SJCRH30 (cell line): ENCODE measurements at regions not wholly inside any gene's neighbourhood (a gene's known extent, or its start where the extent isn't known, plus 50 kb on each side); places are given as distances from the start of the nearest gene placed in this dataset.
A peak's percentile ranks its signal among the peaks of the same experiment; 100 is the strongest.
"Not testable (repeated sequence)": the region's sequence is repeated elsewhere in the genome, so short reads cannot be mapped to it uniquely, and the experiment has no call there.

Experiments used
- DNase-seq, 2 experiments: peaks; one replicate each; pipeline ENCODE4 v3.0.0-alpha.2; 2015 to 2020
- H3K27ac ChIP-seq: fragments of 250-450 bp; sonication (Bioruptor Pico); 2 replicates; pipeline ENCODE4 v1.5.1; 2020; ENCODE audit warnings: mild to moderate bottlenecking, moderate library complexity
- H3K27me3 ChIP-seq: fragments of 250-450 bp; sonication (Bioruptor Pico); 2 replicates; pipeline ENCODE4 v1.5.1; 2020; ENCODE audit warnings: mild to moderate bottlenecking, moderate library complexity
- H3K36me3 ChIP-seq: fragments of 250-450 bp; sonication (Bioruptor Pico); 2 replicates; pipeline ENCODE4 v1.5.1; 2020; ENCODE audit warnings: mild to moderate bottlenecking, moderate library complexity
- H3K4me1 ChIP-seq: fragments of 250-450 bp; sonication (Bioruptor Pico); 2 replicates; pipeline ENCODE4 v1.5.1; 2020; ENCODE audit warnings: mild to moderate bottlenecking, moderate library complexity
- H3K4me3 ChIP-seq: fragments of 250-450 bp; sonication (Bioruptor Pico); 2 replicates; pipeline ENCODE4 v1.5.1; 2020; ENCODE audit warnings: mild to moderate bottlenecking, moderate library complexity
- H3K9me3 ChIP-seq: fragments of 250-450 bp; sonication (Bioruptor Pico); replicated peaks from 2 replicates; pipeline ENCODE4 v1.5.1; 2020; ENCODE audit warnings: mild to moderate bottlenecking, moderate library complexity

DNA sequence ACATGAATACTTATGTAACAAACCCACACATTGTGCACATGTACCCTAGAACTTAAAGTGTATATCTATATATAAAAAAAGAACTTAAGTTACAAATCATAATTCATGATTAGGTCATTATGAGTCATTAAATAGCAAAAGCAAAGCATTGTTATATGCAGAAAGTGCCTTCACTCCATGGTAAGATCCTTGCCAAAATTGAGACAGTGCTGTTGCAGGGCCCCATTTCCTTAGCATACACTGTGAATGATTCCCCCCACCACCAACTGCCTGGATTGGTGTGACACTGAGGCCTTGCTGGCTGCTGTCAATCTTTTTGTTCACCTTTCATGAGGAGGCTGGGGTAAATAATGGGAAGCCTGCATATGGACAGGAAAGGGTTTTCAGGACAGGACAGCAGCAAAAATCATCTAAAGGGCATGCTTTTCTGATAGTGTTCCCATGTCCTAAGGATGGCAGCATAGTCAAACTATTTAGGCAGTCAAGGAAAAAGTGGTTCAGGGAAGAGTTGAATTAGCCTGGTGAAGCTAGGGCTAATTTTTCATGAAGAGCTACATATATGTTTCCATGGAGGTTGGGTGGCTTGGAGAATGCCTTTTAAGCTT lies 188.2 kb upstream of the ASCC3 start:
- H3K27ac ChIP-seq: no peak overlapping the region
- no peaks in the 10 kb centered on the region for H3K36me3 ChIP-seq
- no peaks in the 10 kb centered on the region for H3K27me3 ChIP-seq
- no peaks in the 10 kb centered on the region for H3K4me1 ChIP-seq
- H3K9me3 ChIP-seq: no peaks in the 10 kb centered on the region
- no peak overlapping the region for H3K4me3 ChIP-seq
- no peak for DNase-seq

DNA sequence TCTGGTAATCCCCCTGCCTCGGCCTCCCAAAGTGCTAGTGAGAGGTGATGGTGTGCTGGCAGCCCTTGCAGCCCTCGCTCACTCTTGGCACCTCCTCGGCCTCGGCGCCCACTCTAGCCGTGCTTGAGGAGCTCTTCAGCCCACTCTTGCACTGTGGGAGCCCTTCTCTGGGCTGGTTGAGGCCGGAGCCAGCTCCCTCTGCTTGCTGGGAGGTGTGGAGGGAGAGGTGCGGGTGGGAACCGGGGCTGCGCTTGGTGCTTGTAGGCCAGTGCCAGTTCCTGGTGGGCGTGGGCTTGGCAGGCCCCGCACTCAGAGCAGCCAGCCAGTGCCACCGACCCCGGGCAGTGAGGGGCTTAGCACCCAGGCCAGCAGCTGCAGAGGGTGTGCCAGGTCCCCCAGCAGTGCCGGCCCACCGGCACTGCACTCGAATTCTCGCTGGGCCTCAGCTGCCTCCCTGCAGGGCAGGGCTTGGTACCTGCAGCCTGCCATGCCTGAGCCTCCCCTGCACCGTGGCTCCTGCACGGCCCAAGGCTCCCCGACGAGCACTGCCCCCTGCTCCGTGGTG lies 189.0 kb upstream of the ASCC3 start:
- Histone ChIP-seq H3K27ac (no peak overlapping the region), H3K36me3 (no peaks in the 10 kb centered on the region), H3K9me3 (no peaks in the 10 kb centered on the region), H3K27me3 (no peaks in the 10 kb centered on the region), H3K4me3 (no peak overlapping the region), H3K4me1 (no peaks in the 10 kb centered on the region)
- no peak for DNase-seq

DNA sequence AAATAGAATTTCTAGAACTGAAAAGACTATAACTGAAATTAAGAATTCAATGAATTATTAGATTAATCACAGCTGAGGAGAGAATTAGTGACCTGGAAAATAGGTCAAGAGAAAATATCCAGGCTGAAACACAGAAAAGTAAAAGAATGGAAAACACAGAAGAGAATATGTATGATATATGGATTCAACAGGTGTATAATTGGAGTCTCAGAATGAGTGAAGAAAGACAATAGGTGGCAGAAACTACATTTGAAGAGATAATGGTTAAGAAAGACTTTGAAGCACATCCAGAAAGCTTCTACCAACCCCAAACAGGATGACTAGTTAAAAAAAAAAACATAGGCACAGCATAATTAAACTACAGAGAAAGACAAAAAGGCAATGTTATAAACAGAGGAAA lies 196.2 kb upstream of the ASCC3 start:
- no peak for DNase-seq
- Histone ChIP-seq H3K9me3 (peaks cover 9% of the 10 kb centered on the region), H3K4me3 (no peak overlapping the region), H3K36me3 (no peaks in the 10 kb centered on the region), H3K27ac (no peak overlapping the region), H3K4me1 (no peaks in the 10 kb centered on the region), H3K27me3 (no peaks in the 10 kb centered on the region)

DNA sequence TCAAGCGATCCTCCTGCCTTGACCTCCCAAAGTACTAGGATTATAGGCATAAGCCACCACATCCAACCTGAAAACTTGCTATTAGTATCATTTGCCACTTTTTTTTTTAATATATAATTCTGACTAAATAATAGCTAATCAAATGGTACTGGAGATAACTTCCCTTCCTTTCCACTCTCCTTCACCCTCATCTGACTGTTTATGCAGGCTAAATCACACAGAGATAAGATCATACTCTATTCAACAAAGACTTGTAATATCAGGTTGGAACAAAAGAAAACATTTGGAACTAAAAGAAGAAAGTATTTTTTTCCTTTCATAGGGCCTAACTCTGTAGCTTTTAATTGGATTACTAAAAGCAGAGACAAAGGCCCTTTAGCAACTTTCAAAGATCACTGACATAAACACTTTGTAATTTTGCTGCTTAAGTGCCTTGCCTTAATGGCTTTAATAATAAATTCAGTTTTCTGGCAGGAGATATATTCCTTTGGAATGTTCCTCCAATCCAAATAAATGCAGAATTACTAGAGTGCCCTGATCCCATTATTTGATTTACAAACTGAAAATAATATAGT lies 198.7 kb upstream of the ASCC3 start:
- Histone ChIP-seq H3K4me1 (peaks cover 6% of the 10 kb centered on the region; the same call in 1 of the 2 replicates), H3K36me3 (no peaks in the 10 kb centered on the region), H3K4me3 (no peak overlapping the region), H3K9me3 (peaks cover 9% of the 10 kb centered on the region), H3K27me3 (no peaks in the 10 kb centered on the region), H3K27ac (no peak overlapping the region)
- no peak for DNase-seq

DNA sequence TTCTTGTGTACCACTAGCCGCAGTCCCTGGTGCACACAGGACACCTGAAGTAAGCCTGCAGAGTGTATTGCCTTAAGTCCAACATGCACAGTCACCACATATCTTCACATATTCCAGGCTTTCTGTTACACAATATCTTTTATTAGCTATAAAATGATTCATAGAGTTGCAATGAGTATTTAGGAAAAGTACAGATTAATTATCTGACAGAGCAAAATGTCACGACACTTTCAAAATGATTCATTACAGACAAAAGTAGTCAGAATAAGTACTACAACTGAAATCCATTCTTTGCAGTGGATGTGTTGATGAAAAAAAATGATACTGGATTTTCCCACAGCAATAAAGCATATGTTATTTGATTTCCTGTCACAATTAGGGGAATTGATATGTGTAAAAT lies 199.5 kb upstream of the ASCC3 start:
- H3K4me1 ChIP-seq: peaks cover 12% of the 10 kb centered on the region
- no peak for DNase-seq
- no peak overlapping the region for H3K27ac ChIP-seq
- no peaks in the 10 kb centered on the region for H3K27me3 ChIP-seq
- H3K9me3 ChIP-seq: peaks cover 9% of the 10 kb centered on the region
- no peak overlapping the region for H3K4me3 ChIP-seq
- no peaks in the 10 kb centered on the region for H3K36me3 ChIP-seq

DNA sequence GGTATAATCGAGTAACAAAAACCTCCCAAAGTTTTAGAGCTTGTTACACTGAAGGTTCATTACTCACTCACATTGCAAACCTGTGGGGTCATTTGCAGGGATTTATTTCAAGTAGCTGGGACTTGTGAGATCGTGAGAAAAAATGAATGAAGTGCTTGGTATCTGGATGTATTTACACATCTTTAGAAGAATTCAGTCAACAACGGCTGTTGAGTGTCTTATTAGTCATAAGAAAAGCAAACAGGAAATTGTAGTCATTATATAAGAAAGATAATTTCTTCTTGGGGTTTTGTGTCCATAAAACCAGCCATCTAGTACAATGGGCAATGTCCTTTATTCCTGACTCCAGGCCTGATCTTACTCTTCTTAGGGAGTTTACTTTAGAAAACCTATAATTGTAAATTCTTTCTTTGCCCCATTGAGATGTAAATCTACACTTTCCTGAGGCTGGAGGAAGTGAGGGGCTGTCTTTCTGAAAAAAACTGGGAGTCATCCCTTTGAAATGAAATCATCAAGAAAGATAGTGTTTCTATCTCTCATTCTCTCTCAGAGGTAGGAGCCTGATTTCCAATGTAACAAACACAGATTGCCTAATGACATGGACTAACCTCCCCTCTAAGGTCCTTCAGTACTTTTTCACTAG lies 202.5 kb upstream of the ASCC3 start:
- no peaks in the 10 kb centered on the region for H3K27me3 ChIP-seq
- no peaks in the 10 kb centered on the region for H3K9me3 ChIP-seq
- H3K36me3 ChIP-seq: no peaks in the 10 kb centered on the region
- H3K27ac ChIP-seq: no peak overlapping the region
- peaks cover 14% of the 10 kb centered on the region for H3K4me1 ChIP-seq
- no peak overlapping the region for H3K4me3 ChIP-seq
- peak in 1 of 2 experiments; percentile 7 for DNase-seq

DNA sequence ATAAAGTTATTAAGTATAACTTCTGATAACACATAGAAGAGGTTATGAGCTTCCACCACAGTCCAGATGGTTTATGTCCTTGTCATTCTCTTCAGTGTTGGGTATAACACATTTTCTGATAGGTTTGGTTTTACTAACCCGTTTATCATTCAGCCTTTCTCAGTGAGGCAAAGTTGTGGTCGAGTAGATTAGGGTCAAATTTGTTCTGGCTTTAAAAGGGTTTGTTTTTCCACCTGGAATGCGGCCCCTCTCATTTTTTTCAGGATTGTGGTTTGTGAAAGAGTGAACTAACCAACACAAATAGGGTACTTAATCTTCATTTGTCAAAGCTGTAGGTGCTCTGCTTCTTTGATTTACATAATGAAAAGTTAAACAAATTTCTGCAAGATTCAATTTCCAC lies 204.2 kb upstream of the ASCC3 start:
- DNase-seq: peak; percentile 50 to 84
- Histone ChIP-seq H3K9me3 (no peaks in the 10 kb centered on the region; the same call in 1 of the 2 replicates), H3K4me3 (no peak overlapping the region), H3K27me3 (no peaks in the 10 kb centered on the region), H3K4me1 (peaks cover 14% of the 10 kb centered on the region), H3K36me3 (no peaks in the 10 kb centered on the region), H3K27ac (no peak overlapping the region)

DNA sequence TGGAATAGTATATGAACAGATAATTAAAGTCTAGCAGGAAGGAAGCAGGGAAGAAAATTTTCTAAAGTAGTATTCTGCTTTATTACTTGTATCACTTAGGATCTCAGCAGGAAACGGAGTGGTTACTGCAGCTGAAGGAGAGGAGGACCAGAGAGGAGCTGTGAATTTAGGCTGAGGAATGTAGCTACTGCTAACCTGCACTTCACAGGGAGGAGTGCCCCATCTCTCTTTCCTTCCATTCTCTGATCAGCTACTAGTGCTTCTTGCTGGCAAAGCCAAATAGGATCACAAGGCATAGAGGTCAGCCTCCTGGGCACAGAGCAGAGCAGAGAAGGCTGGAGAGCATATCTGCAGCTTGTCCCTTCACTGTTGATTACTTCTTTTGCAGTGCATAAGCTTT lies 205.3 kb upstream of the ASCC3 start:
- Histone ChIP-seq H3K4me1 (peaks cover 14% of the 10 kb centered on the region), H3K36me3 (no peaks in the 10 kb centered on the region), H3K27me3 (no peaks in the 10 kb centered on the region), H3K4me3 (no peak overlapping the region), H3K9me3 (peaks cover 7% of the 10 kb centered on the region; the same call in 1 of the 2 replicates), H3K27ac (no peak overlapping the region)
- DNase-seq: no peak

DNA sequence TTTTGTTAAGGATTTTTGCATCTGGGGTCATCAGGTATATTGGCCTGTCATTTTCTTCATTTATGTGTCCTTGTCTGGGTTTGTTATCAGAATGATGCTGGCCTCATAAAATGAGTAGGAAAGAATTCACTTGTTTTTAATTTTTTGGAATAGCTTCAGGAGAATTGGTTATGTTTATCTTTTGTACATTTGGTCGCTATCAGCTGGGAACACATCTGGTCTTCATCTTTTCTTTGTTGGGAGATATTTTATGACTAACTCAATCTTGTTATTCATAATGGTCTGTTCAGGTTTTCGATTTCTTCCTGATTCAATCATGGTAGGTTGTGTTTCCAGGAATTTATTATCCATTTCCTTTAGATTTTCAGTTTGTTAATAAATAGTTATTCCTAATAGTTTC lies 207.5 kb upstream of the ASCC3 start:
- Histone ChIP-seq H3K4me3 (no peak overlapping the region), H3K27me3 (no peaks in the 10 kb centered on the region), H3K4me1 (peaks cover 14% of the 10 kb centered on the region), H3K36me3 (no peaks in the 10 kb centered on the region), H3K9me3 (peaks cover 7% of the 10 kb centered on the region; the same call in 1 of the 2 replicates), H3K27ac (no peak overlapping the region)
- no peak for DNase-seq

DNA sequence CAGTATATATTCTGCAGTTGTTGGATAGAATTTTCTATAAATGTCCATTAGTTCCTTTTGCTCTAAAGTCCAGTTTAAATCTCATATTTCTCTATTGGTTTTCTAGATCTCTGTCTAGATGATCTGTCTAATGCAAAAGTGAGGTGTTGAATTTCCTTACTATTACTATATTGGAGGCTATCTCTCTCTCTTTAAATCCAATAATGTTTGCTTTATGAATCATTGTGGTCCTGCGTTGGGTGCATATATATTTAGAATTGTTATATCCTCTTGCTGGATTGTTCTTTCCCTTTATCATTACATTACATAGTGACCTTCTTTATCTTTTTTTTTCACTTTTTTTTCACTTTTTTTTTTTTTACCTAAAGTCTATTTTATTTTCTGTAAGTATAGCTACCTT lies 208.5 kb upstream of the ASCC3 start:
- Histone ChIP-seq H3K36me3 (no peaks in the 10 kb centered on the region), H3K27me3 (no peaks in the 10 kb centered on the region), H3K9me3 (peaks cover 7% of the 10 kb centered on the region; the same call in 1 of the 2 replicates), H3K27ac (no peak overlapping the region), H3K4me3 (no peak overlapping the region), H3K4me1 (peaks cover 7% of the 10 kb centered on the region)
- DNase-seq: no peak

DNA sequence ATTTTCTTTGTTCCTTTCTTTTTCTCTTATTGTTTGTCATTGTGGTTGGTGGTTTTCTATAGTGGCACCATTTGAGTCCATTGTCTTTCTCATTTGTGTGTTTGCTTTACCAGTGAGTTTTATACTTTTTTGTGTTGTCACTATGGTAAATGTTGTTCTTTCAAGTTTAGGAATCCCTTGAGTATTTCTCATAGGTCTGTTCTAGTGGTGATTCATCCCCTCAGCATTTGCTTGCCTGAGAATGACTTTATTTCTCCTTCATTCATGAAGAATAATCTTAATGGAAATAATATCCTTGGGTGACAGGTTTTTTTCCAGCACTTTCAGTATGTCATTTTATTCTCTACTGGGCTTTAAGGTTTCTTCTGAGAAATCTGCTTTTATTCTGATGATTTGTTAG lies 209.2 kb upstream of the ASCC3 start:
- Histone ChIP-seq H3K27me3 (no peaks in the 10 kb centered on the region), H3K27ac (no peak overlapping the region), H3K9me3 (peaks cover 7% of the 10 kb centered on the region; the same call in 1 of the 2 replicates), H3K4me1 (peaks cover 3% of the 10 kb centered on the region; the same call in 1 of the 2 replicates), H3K4me3 (no peak overlapping the region), H3K36me3 (no peaks in the 10 kb centered on the region)
- DNase-seq: no peak

DNA sequence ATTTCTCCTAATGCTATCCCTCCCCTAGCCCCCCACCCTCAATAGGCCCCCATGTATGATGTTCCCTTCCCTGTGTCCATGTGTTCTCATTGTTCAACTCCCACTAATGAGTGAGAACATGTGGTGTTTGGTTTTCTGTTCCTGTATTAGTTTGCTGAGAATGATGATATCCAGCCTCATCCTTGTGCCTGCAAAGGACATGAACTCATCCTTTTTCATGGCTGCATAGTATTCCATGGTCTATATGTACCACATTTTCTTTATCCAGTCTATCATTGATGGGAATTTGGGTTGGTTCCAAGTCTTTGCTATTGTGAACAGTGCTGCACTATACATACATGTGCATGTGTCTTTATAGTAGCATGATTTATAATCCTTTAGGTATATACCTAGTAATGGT lies 217.5 kb upstream of the ASCC3 start:
- not testable (repeated sequence) for H3K4me3 ChIP-seq, H3K36me3 ChIP-seq, H3K27ac ChIP-seq, H3K27me3 ChIP-seq, H3K9me3 ChIP-seq, DNase-seq, H3K4me1 ChIP-seq

DNA sequence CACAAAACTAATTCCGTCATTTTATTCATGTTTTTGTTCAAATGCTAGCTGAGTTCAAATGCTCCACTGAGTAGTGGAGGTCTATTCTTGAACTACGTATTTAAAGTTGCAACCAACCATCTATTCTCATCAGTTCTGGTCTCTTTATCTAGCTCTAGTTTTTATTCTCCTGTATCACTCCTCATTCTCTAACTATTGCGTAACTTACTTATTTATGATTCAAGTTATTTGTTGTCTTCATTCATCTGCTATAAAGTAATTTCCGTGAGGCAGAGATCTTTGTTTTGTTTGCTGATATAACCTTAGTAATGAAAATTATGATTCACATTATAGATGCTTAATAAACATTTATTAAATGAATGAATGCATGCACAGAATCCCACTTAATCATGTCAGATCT lies 221.6 kb upstream of the ASCC3 start:
- H3K27me3 ChIP-seq: no peaks in the 10 kb centered on the region
- DNase-seq: no peak
- no peaks in the 10 kb centered on the region for H3K9me3 ChIP-seq

DNA sequence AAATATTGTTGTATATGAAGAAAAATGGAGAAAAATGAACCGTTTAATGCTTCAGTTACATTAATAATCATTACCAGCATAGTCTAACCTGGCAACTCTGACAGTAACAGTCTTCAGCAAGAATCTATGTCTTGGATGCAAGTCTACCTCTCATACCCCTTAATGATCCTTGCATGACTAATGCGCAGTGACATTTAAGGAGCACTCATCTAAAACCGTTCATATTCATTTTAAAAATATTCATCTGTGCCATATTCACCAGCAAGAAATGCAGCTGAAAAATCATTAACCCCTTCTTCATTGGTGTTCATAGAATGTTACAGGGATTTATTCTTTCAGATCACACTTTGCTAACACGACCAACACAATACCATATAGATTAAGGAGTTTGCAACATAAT lies 227.2 kb upstream of the ASCC3 start:
- Histone ChIP-seq H3K27ac (no peak overlapping the region), H3K27me3 (no peaks in the 10 kb centered on the region), H3K9me3 (no peaks in the 10 kb centered on the region), H3K36me3 (no peaks in the 10 kb centered on the region), H3K4me3 (no peak overlapping the region), H3K4me1 (no peaks in the 10 kb centered on the region)
- no peak for DNase-seq

More for the DNA sequence above, 221.6 kb upstream of the ASCC3 start:
- H3K4me1 ChIP-seq: no peaks in the 10 kb centered on the region
- H3K27ac ChIP-seq: no peak overlapping the region
- H3K4me3 ChIP-seq: no peak overlapping the region
- no peaks in the 10 kb centered on the region for H3K36me3 ChIP-seq

DNA sequence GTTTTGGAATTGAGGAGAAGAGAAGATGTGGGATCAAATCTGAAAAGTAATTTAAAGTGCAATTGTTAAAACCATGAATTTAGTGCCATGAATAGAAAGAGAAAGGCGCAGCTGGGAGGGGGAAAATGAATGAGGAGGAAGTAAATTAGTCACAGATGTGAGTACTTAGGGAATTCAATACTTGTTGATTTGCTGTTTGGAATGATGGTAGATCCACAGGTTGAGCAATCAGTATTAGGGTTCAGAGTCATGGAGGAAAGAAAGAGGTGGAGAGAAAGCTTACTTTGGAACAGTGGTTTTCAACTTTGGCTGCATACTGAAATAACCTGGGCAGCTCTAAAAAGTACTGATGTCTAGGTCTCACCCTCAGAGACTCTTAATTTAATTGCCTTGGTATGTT lies 229.7 kb upstream of the ASCC3 start:
- no peak overlapping the region for H3K4me3 ChIP-seq
- DNase-seq: peak in 1 of 2 experiments; percentile 35
- no peaks in the 10 kb centered on the region for H3K9me3 ChIP-seq
- H3K4me1 ChIP-seq: no peaks in the 10 kb centered on the region
- H3K36me3 ChIP-seq: no peaks in the 10 kb centered on the region
- no peak overlapping the region for H3K27ac ChIP-seq
- no peaks in the 10 kb centered on the region for H3K27me3 ChIP-seq
